ENCODE measurements at regions not wholly inside any gene's neighbourhood (a gene's known extent, or its start where the extent isn't known, plus 50 kb on each side); places are given as distances from the start of the nearest gene placed in this dataset.

- no peak for TF ChIP-seq ATF3 (IDR thresholded peaks at IDR 0.05)
- no peak for TF ChIP-seq JUND (IDR thresholded peaks at IDR 0.05)
- TF ChIP-seq SIN3A (IDR thresholded peaks at IDR 0.05; ENCODE audit: low read depth), result no peak
- no peak for TF ChIP-seq FOSL1 (IDR thresholded peaks at IDR 0.05; ENCODE audit: low read depth)
- TF ChIP-seq SRF (IDR thresholded peaks at IDR 0.05; ENCODE audit: low read depth), result no peak
- no peak for TF ChIP-seq ZBTB33 (IDR thresholded peaks at IDR 0.05; ENCODE audit: extremely low read depth, insufficient replicate concordance, low read length)
- CTCF ChIA-PET, result no interaction called here
Observed at GRCh38 chr17:53390575-53390974, 432.2 kb upstream of the KIF2B start.

GRCh38 chr17:53387745-53388144, 435.0 kb upstream of the KIF2B start:
- Histone ChIP-seq H3K9me2 (ENCODE audit: insufficient read depth) (no peaks in the 10 kb centered on the region), H2AFZ (ENCODE audit: low read depth, low read length, poor library complexity, severe bottlenecking) (no peak overlapping the region), H3K9me3 (ENCODE audit: control insufficient read depth in 1 of 2, insufficient read depth in 1 of 2, low read depth in 1 of 2, low read length in 2 of 2) (peaks cover 16 to 47% of the 10 kb centered on the region in 2 experiments), H3K4me1 (ENCODE audit: control insufficient read depth in 1 of 2, insufficient read depth in 2 of 2, low read length in 2 of 2) (no peaks in the 10 kb centered on the region; a peak in 1 of 4 replicates), H4K20me1 (ENCODE audit: insufficient read depth) (no peaks in the 10 kb centered on the region), H3K4me3 (replicated peaks in 1 of 2; ENCODE audit: low read depth in 1 of 2, low read length in 2 of 2) (no peak overlapping the region), H3K27me3 (ENCODE audit: insufficient read depth, low read length) (no peaks in the 10 kb centered on the region), H3K9ac (ENCODE audit: low read length) (no peak overlapping the region), H3K79me2 (ENCODE audit: insufficient read depth, low read length) (no peaks in the 10 kb centered on the region), H3K36me3 (ENCODE audit: control insufficient read depth in 1 of 2, insufficient read depth in 2 of 2, low read length in 2 of 2) (no peaks in the 10 kb centered on the region; a peak in 1 of 4 replicates), H3K4me2 (ENCODE audit: low read length) (no peak overlapping the region), H3K27ac (ENCODE audit: low read depth, low read length) (no peak overlapping the region)
- ChIA-PET POLR2A (no interaction called here), CTCF (no interaction called here), RAD21 (ENCODE audit: low non-redundant PET in 1 of 2, low total read pairs in 2 of 2, uncharacterized antibody in 2 of 2, unreplicated experiment in 2 of 2) (no interaction called here)
- no TSS peak for BruUV-seq (replicated peaks)
- DNase-seq (ENCODE audit: low read depth, low spot score) (no peak), ATAC-seq (no peak)
- intact Hi-C loops (cut with micrococcal nuclease), result no loop called here
- no peak for TF ChIP-seq CEBPB (IDR thresholded peaks at IDR 0.05; ENCODE audit: low read depth)
- TF ChIP-seq REST (IDR thresholded peaks at IDR 0.05; ENCODE audit: low read depth), result no peak
- no peak for TF ChIP-seq EGR1 (IDR thresholded peaks at IDR 0.05; ENCODE audit: low read depth)
- TF ChIP-seq RAD21 (IDR thresholded peaks at IDR 0.05; ENCODE audit: low read depth), result no peak
- no peak for TF ChIP-seq CTCF (IDR thresholded peaks at IDR 0.05 in 2 of 3, conservative IDR thresholded peaks at IDR 0.05 in 1 of 3; ENCODE audit: borderline replicate concordance in 1 of 3, insufficient read depth in 1 of 3, low read depth in 2 of 3, low read length in 2 of 3)
- no peak for TF ChIP-seq ZFX (IDR thresholded peaks at IDR 0.05)
- no peak for TF ChIP-seq CBX3 (IDR thresholded peaks at IDR 0.05; ENCODE audit: low read depth)
- TF ChIP-seq POLR2AphosphoS5 (IDR thresholded peaks at IDR 0.05; ENCODE audit: low read depth, low read length), result no peak
- no peak for TF ChIP-seq YY1 (IDR thresholded peaks at IDR 0.05; ENCODE audit: extremely low read depth, insufficient replicate concordance, low read depth, low read length)

More at GRCh38 chr17:53390575-53390974, 432.2 kb upstream of the KIF2B start:
- Histone ChIP-seq H3K4me1 (ENCODE audit: control insufficient read depth in 1 of 2, insufficient read depth in 2 of 2, low read length in 2 of 2) (no peaks in the 10 kb centered on the region; a peak in 1 of 4 replicates), H3K27ac (ENCODE audit: low read depth, low read length) (no peak overlapping the region), H3K27me3 (ENCODE audit: insufficient read depth, low read length) (no peaks in the 10 kb centered on the region), H4K20me1 (ENCODE audit: insufficient read depth) (no peaks in the 10 kb centered on the region), H3K4me2 (ENCODE audit: low read length) (no peak overlapping the region), H3K9me2 (ENCODE audit: insufficient read depth) (no peaks in the 10 kb centered on the region), H3K36me3 (ENCODE audit: control insufficient read depth in 1 of 2, insufficient read depth in 2 of 2, low read length in 2 of 2) (no peaks in the 10 kb centered on the region), H2AFZ (ENCODE audit: low read depth, low read length, poor library complexity, severe bottlenecking) (no peak overlapping the region), H3K9me3 (ENCODE audit: control insufficient read depth in 1 of 2, insufficient read depth in 1 of 2, low read depth in 1 of 2, low read length in 2 of 2) (peaks cover 16 to 55% of the 10 kb centered on the region in 2 experiments; a peak in 3 of 4 replicates), H3K9ac (ENCODE audit: low read length) (no peak overlapping the region), H3K4me3 (replicated peaks in 1 of 2; ENCODE audit: low read depth in 1 of 2, low read length in 2 of 2) (no peak overlapping the region), H3K79me2 (ENCODE audit: insufficient read depth, low read length) (no peaks in the 10 kb centered on the region)
- DNase-seq (ENCODE audit: low read depth, low spot score), result no peak
- ChIA-PET POLR2A (no interaction called here), RAD21 (ENCODE audit: low non-redundant PET in 1 of 2, low total read pairs in 2 of 2, uncharacterized antibody in 2 of 2, unreplicated experiment in 2 of 2) (no interaction called here)
- intact Hi-C loops (cut with micrococcal nuclease), result no loop called here
- no TSS peak for BruUV-seq (replicated peaks)
- ATAC-seq, result no peak

Measured in HCT116 (cell line).